ENCODE measurements at regions not wholly inside any gene's neighbourhood (a gene's known extent, or its start where the extent isn't known, plus 50 kb on each side); places are given as distances from the start of the nearest gene placed in this dataset.

- no peaks in the 10 kb centered on the region for H3K36me3 Mint-ChIP-seq (ENCODE audit: low read depth)
- peaks cover 10% of the 10 kb centered on the region for H3K9me3 Mint-ChIP-seq (ENCODE audit: low read depth)
- peaks cover 4% of the 10 kb centered on the region for H3K27me3 Mint-ChIP-seq (ENCODE audit: low read depth)
- TF ChIP-seq CTCF (IDR thresholded peaks at IDR 0.05) = no peak
- H3K4me1 Mint-ChIP-seq (ENCODE audit: low read depth) = no peaks in the 10 kb centered on the region
- no peak overlapping the region for H3K4me3 Mint-ChIP-seq (ENCODE audit: unreplicated experiment)
- DNase-seq (ENCODE audit: low spot score) = no peak
- no peak overlapping the region for H3K27ac Mint-ChIP-seq (ENCODE audit: unreplicated experiment)
Observed at GRCh38 chr1:13970631-13971247, 270.8 kb downstream of the PRDM2 start.

- H3K4me3 Mint-ChIP-seq (ENCODE audit: unreplicated experiment) = no peak overlapping the region
- H3K4me1 Mint-ChIP-seq (ENCODE audit: low read depth) = no peaks in the 10 kb centered on the region
- no peak for TF ChIP-seq CTCF (IDR thresholded peaks at IDR 0.05)
- no peak overlapping the region for H3K27ac Mint-ChIP-seq (ENCODE audit: unreplicated experiment)
- no peaks in the 10 kb centered on the region for H3K36me3 Mint-ChIP-seq (ENCODE audit: low read depth)
- no peak for DNase-seq (ENCODE audit: low spot score)
- H3K27me3 Mint-ChIP-seq (ENCODE audit: low read depth) = no peaks in the 10 kb centered on the region
- peaks cover 9% of the 10 kb centered on the region for H3K9me3 Mint-ChIP-seq (ENCODE audit: low read depth)
Observed at GRCh38 chr1:13976485-13976884, 276.5 kb downstream of the PRDM2 start.

- no peak overlapping the region for H3K4me3 Mint-ChIP-seq (ENCODE audit: unreplicated experiment)
Observed at GRCh38 chr1:13981142-13981541, 281.2 kb downstream of the PRDM2 start.

GRCh38 chr1:13983393-13983792 lies 283.4 kb downstream of the PRDM2 start:
- Mint-ChIP-seq H3K4me1 (ENCODE audit: low read depth) (no peaks in the 10 kb centered on the region), H3K36me3 (ENCODE audit: low read depth) (no peaks in the 10 kb centered on the region), H3K27ac (ENCODE audit: unreplicated experiment) (no peak overlapping the region), H3K9me3 (ENCODE audit: low read depth) (peaks cover 21% of the 10 kb centered on the region), H3K27me3 (ENCODE audit: low read depth) (no peaks in the 10 kb centered on the region), H3K4me3 (ENCODE audit: unreplicated experiment) (no peak overlapping the region)
- no peak for TF ChIP-seq CTCF (IDR thresholded peaks at IDR 0.05)
- no peak for DNase-seq (ENCODE audit: low spot score)

More at GRCh38 chr1:13981142-13981541, 281.2 kb downstream of the PRDM2 start:
- Mint-ChIP-seq H3K27me3 (ENCODE audit: low read depth) (no peaks in the 10 kb centered on the region), H3K36me3 (ENCODE audit: low read depth) (no peaks in the 10 kb centered on the region), H3K9me3 (ENCODE audit: low read depth) (peaks cover 19% of the 10 kb centered on the region), H3K4me1 (ENCODE audit: low read depth) (no peaks in the 10 kb centered on the region), H3K27ac (ENCODE audit: unreplicated experiment) (no peak overlapping the region)
- DNase-seq (ENCODE audit: low spot score) = no peak
- TF ChIP-seq CTCF (IDR thresholded peaks at IDR 0.05) = no peak

- Mint-ChIP-seq H3K36me3 (ENCODE audit: low read depth) (no peaks in the 10 kb centered on the region), H3K4me1 (ENCODE audit: low read depth) (no peaks in the 10 kb centered on the region), H3K4me3 (ENCODE audit: unreplicated experiment) (no peak overlapping the region), H3K9me3 (ENCODE audit: low read depth) (peaks cover 27% of the 10 kb centered on the region), H3K27me3 (ENCODE audit: low read depth) (no peaks in the 10 kb centered on the region), H3K27ac (ENCODE audit: unreplicated experiment) (no peak overlapping the region)
- no peak for DNase-seq (ENCODE audit: low spot score)
- no peak for TF ChIP-seq CTCF (IDR thresholded peaks at IDR 0.05)
Observed at GRCh38 chr1:13990939-13991338, 291.0 kb downstream of the PRDM2 start.

All from chondrocyte (in vitro differentiated cells).